ENCODE measurements at regions not wholly inside any gene's neighbourhood (a gene's known extent, or its start where the extent isn't known, plus 50 kb on each side); places are given as distances from the start of the nearest gene placed in this dataset.

- TF ChIP-seq CTCF (optimal IDR thresholded peaks at IDR 0.05 in 1 of 3, IDR thresholded peaks at IDR 0.05 in 1 of 3, conservative IDR thresholded peaks at IDR 0.05 in 1 of 3; ENCODE audit: extremely low read depth in 1 of 3, insufficient read depth in 2 of 3, low read length in 3 of 3), result no peak
- TF ChIP-seq EZH2 (IDR thresholded peaks at IDR 0.05; ENCODE audit: low read length), result no peak
Observed at GRCh38 chr6:122886481-122886880, 97.4 kb downstream of the SMPDL3A start.

Measured in keratinocyte (primary cell).